ENCODE measurements at regions not wholly inside any gene's neighbourhood (a gene's known extent, or its start where the extent isn't known, plus 50 kb on each side); places are given as distances from the start of the nearest gene placed in this dataset.
"Not testable (repeated sequence)": the region's sequence is repeated elsewhere in the genome, so short reads cannot be mapped to it uniquely, and the experiment has no call there.

GRCh38 chr3:145219355-145220235, 941.4 kb downstream of the PLOD2 start:
- DNase-seq = no peak

GRCh38 chr3:145224886-145225285, 936.1 kb downstream of the PLOD2 start:
- DNase-seq = no peak

- DNase-seq = no peak
Measured at GRCh38 chr3:145243875-145244274, 917.1 kb downstream of the PLOD2 start.

- DNase-seq = no peak
Measured at GRCh38 chr3:145244327-145244726, 916.7 kb downstream of the PLOD2 start.

- no peak for DNase-seq
Measured at GRCh38 chr3:145246291-145246690, 914.7 kb downstream of the PLOD2 start.

GRCh38 chr3:145248928-145249327, 912.1 kb downstream of the PLOD2 start:
- no peak for DNase-seq

GRCh38 chr3:145251311-145251710, 909.7 kb downstream of the PLOD2 start:
- DNase-seq = no peak

GRCh38 chr3:145257967-145258366, 903.0 kb downstream of the PLOD2 start:
- DNase-seq = not testable (repeated sequence)

GRCh38 chr3:145259166-145259880, 901.7 kb downstream of the PLOD2 start:
- no peak for DNase-seq

- not testable (repeated sequence) for DNase-seq
Measured at GRCh38 chr3:145263458-145263857, 897.5 kb downstream of the PLOD2 start.

- no peak for DNase-seq
Measured at GRCh38 chr3:145266368-145266767, 894.6 kb downstream of the PLOD2 start.

GRCh38 chr3:145269106-145269505, 891.9 kb downstream of the PLOD2 start:
- DNase-seq = no peak

- DNase-seq = no peak
Measured at GRCh38 chr3:145272684-145273083, 888.3 kb downstream of the PLOD2 start.

- DNase-seq = no peak
Measured at GRCh38 chr3:145282505-145282904, 878.5 kb downstream of the PLOD2 start.

GRCh38 chr3:145286937-145287336, 874.0 kb downstream of the PLOD2 start:
- no peak for DNase-seq

GRCh38 chr3:145290010-145290409, 871.0 kb downstream of the PLOD2 start:
- no peak for DNase-seq

- DNase-seq = no peak
Measured at GRCh38 chr3:145294572-145294971, 866.4 kb downstream of the PLOD2 start.

- no peak for DNase-seq
Measured at GRCh38 chr3:145307272-145307671, 853.7 kb downstream of the PLOD2 start.

GRCh38 chr3:145313751-145314150, 847.2 kb downstream of the PLOD2 start:
- DNase-seq = no peak

- not testable (repeated sequence) for DNase-seq
Measured at GRCh38 chr3:145316253-145316652, 844.7 kb downstream of the PLOD2 start.

GRCh38 chr3:145326666-145327065, 834.3 kb downstream of the PLOD2 start:
- DNase-seq = no peak

GRCh38 chr3:145333427-145333826, 827.6 kb downstream of the PLOD2 start:
- DNase-seq = not testable (repeated sequence)

- no peak for DNase-seq
Measured at GRCh38 chr3:145333931-145334330, 827.1 kb downstream of the PLOD2 start.

- no peak for DNase-seq
Measured at GRCh38 chr3:145355206-145355605, 805.8 kb downstream of the PLOD2 start.

Measured in NCI-H1436 (cell line).